SK-N-SH treated with all-trans-retinoic acid at 6 μM for 48 hours (cell line): ENCODE measurements at regions not wholly inside any gene's neighbourhood (a gene's known extent, or its start where the extent isn't known, plus 50 kb on each side); places are given as distances from the start of the nearest gene placed in this dataset.

Experiments used
- ATAC-seq: fragments of 200-7000 bp; cut with Tn5 transposase; 3 replicates; pipeline ENCODE4 v1.9.1; 2020; ENCODE audit warnings: mild to moderate bottlenecking, moderate library complexity
- ARNTL ChIP-seq: fragments of 450-650 bp; formaldehyde crosslinking; IDR thresholded peaks from 2 replicates; pipeline ENCODE4 v1.5.0; 2020; ENCODE audit warnings: low read depth, mild to moderate bottlenecking, moderate library complexity, borderline replicate concordance
- BACH2 ChIP-seq: fragments of 250-450 bp; sonication (Bioruptor Pico); IDR thresholded peaks from 2 replicates; pipeline ENCODE4 v1.9.0; 2021; ENCODE audit warnings: mild to moderate bottlenecking, borderline replicate concordance
- ESRRG ChIP-seq: fragments of 250-450 bp; sonication (Bioruptor Pico); IDR thresholded peaks from 2 replicates; pipeline ENCODE4 v1.6.1; 2021; ENCODE audit warnings: mild to moderate bottlenecking
- GLIS3 ChIP-seq: fragments of 250-450 bp; sonication (Bioruptor Pico); IDR thresholded peaks from 2 replicates; pipeline ENCODE4 v1.5.0; 2020; ENCODE audit warnings: mild to moderate bottlenecking, moderate library complexity
- ISL1 ChIP-seq: fragments of 250-450 bp; sonication (Bioruptor Pico); IDR thresholded peaks from 2 replicates; pipeline ENCODE4 v2.1.2; 2022; ENCODE audit warnings: mild to moderate bottlenecking, moderate library complexity
- OSR1 ChIP-seq: fragments of 250-450 bp; sonication (Bioruptor Pico); IDR thresholded peaks from 2 replicates; pipeline ENCODE4 v1.8.0; 2022; ENCODE audit warnings: moderate library complexity, mild to moderate bottlenecking, inconsistent platforms
- PATZ1 ChIP-seq: fragments of 250-450 bp; sonication (Bioruptor Pico); IDR thresholded peaks from 2 replicates; pipeline ENCODE4 v1.8.0; 2020; ENCODE audit warnings: mild to moderate bottlenecking, moderate library complexity, borderline replicate concordance
- PPARA ChIP-seq: fragments of 250-450 bp; sonication (Bioruptor Pico); IDR thresholded peaks from 2 replicates; pipeline ENCODE4 v1.5.0; 2020; ENCODE audit warnings: mild to moderate bottlenecking, borderline replicate concordance
- RARB ChIP-seq: fragments of 250-450 bp; sonication (Bioruptor Pico); IDR thresholded peaks from 2 replicates; pipeline ENCODE4 v1.8.0; 2021; ENCODE audit warnings: mild to moderate bottlenecking, moderate library complexity
- SNAI2 ChIP-seq: fragments of 250-450 bp; sonication (Bioruptor Pico); IDR thresholded peaks from 2 replicates; pipeline ENCODE4 v1.5.0; 2020; ENCODE audit warnings: mild to moderate bottlenecking, moderate library complexity
- TCF4 ChIP-seq: fragments of 250-450 bp; sonication (Bioruptor Pico); IDR thresholded peaks from 2 replicates; pipeline ENCODE4 v1.8.0; 2021; ENCODE audit warnings: mild to moderate bottlenecking, moderate library complexity, borderline replicate concordance
- TOX ChIP-seq: fragments of 250-450 bp; sonication (Bioruptor Pico); IDR thresholded peaks from 2 replicates; pipeline ENCODE4 v1.8.0; 2021; ENCODE audit warnings: mild to moderate bottlenecking, moderate library complexity, borderline replicate concordance
- ZC3H10 ChIP-seq: fragments of 250-450 bp; sonication (Bioruptor Pico); IDR thresholded peaks from 2 replicates; pipeline ENCODE4 v1.5.1; 2021; ENCODE audit warnings: mild to moderate bottlenecking, moderate library complexity
- ZFP3 ChIP-seq: fragments of 250-450 bp; sonication (Bioruptor Pico); IDR thresholded peaks from 2 replicates; pipeline ENCODE4 v1.5.0; 2020; ENCODE audit warnings: mild to moderate bottlenecking, moderate library complexity
- ZFP30 ChIP-seq: fragments of 450-650 bp; formaldehyde crosslinking; IDR thresholded peaks from 2 replicates; pipeline ENCODE4 v1.5.0; 2022; ENCODE audit warnings: mild to moderate bottlenecking, moderate library complexity
- ZNF70 ChIP-seq: fragments of 450-650 bp; formaldehyde crosslinking; IDR thresholded peaks from 2 replicates; pipeline ENCODE4 v1.5.0; 2020; ENCODE audit warnings: mild to moderate bottlenecking, moderate library complexity
- ZNF8 ChIP-seq: fragments of 450-650 bp; formaldehyde crosslinking; IDR thresholded peaks from 2 replicates; pipeline ENCODE4 v1.5.0; 2020; ENCODE audit warnings: mild to moderate bottlenecking, moderate library complexity
- TF ChIP-seq, protein P1 (sequence below): fragments of 250-450 bp; sonication (Bioruptor Pico); IDR thresholded peaks from 2 replicates; pipeline ENCODE4 v1.5.1; 2020; ENCODE audit warnings: low read depth, mild to moderate bottlenecking, moderate library complexity
- TF ChIP-seq, protein P2 (sequence below): fragments of 250-450 bp; sonication (Bioruptor Pico); IDR thresholded peaks from 2 replicates; pipeline ENCODE4 v1.5.1; 2021; ENCODE audit warnings: mild to moderate bottlenecking, moderate library complexity
- TF ChIP-seq, protein P3 (sequence below): fragments of 250-450 bp; sonication (Bioruptor Pico); IDR thresholded peaks from 2 replicates; pipeline ENCODE4 v1.8.0; 2021; ENCODE audit warnings: low read depth, mild to moderate bottlenecking, moderate library complexity, borderline replicate concordance

- no peak for ATAC-seq
- no peak for TF ChIP-seq ZC3H10 (CRISPR knock-in tag)
- no peak for TF ChIP-seq GLIS3 (CRISPR knock-in tag)
- no peak for TF ChIP-seq PPARA (CRISPR knock-in tag)
- no peak for TF ChIP-seq ISL1 (CRISPR knock-in tag)
- TF ChIP-seq, protein P1, sequence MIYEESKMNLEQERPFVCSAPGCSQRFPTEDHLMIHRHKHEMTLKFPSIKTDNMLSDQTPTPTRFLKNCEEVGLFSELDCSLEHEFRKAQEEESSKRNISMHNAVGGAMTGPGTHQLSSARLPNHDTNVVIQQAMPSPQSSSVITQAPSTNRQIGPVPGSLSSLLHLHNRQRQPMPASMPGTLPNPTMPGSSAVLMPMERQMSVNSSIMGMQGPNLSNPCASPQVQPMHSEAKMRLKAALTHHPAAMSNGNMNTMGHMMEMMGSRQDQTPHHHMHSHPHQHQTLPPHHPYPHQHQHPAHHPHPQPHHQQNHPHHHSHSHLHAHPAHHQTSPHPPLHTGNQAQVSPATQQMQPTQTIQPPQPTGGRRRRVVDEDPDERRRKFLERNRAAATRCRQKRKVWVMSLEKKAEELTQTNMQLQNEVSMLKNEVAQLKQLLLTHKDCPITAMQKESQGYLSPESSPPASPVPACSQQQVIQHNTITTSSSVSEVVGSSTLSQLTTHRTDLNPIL (CRISPR knock-in tag) = no peak
- TF ChIP-seq ZFP3 = no peak
- no peak for TF ChIP-seq TOX
- TF ChIP-seq SNAI2 (CRISPR knock-in tag) = no peak
- TF ChIP-seq, protein P2, sequence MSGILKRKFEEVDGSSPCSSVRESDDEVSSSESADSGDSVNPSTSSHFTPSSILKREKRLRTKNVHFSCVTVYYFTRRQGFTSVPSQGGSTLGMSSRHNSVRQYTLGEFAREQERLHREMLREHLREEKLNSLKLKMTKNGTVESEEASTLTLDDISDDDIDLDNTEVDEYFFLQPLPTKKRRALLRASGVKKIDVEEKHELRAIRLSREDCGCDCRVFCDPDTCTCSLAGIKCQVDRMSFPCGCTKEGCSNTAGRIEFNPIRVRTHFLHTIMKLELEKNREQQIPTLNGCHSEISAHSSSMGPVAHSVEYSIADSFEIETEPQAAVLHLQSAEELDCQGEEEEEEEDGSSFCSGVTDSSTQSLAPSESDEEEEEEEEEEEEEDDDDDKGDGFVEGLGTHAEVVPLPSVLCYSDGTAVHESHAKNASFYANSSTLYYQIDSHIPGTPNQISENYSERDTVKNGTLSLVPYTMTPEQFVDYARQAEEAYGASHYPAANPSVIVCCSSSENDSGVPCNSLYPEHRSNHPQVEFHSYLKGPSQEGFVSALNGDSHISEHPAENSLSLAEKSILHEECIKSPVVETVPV (CRISPR knock-in tag) = no peak
- no peak for TF ChIP-seq ZNF8 (CRISPR knock-in tag)
- TF ChIP-seq OSR1 (CRISPR knock-in tag) = no peak
- TF ChIP-seq BACH2 (CRISPR knock-in tag) = no peak
- TF ChIP-seq ESRRG (CRISPR knock-in tag) = no peak
- no peak for TF ChIP-seq RARB
- no peak for TF ChIP-seq ZFP30 (CRISPR knock-in tag)
- TF ChIP-seq, protein P3, sequence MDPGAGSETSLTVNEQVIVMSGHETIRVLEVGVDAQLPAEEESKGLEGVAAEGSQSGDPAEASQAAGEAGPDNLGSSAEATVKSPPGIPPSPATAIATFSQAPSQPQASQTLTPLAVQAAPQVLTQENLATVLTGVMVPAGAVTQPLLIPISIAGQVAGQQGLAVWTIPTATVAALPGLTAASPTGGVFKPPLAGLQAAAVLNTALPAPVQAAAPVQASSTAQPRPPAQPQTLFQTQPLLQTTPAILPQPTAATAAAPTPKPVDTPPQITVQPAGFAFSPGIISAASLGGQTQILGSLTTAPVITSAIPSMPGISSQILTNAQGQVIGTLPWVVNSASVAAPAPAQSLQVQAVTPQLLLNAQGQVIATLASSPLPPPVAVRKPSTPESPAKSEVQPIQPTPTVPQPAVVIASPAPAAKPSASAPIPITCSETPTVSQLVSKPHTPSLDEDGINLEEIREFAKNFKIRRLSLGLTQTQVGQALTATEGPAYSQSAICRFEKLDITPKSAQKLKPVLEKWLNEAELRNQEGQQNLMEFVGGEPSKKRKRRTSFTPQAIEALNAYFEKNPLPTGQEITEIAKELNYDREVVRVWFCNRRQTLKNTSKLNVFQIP (CRISPR knock-in tag) = no peak
Measured at GRCh38 chr6:166085500-166085899, 82.2 kb downstream of the TBXT start.

DNA sequence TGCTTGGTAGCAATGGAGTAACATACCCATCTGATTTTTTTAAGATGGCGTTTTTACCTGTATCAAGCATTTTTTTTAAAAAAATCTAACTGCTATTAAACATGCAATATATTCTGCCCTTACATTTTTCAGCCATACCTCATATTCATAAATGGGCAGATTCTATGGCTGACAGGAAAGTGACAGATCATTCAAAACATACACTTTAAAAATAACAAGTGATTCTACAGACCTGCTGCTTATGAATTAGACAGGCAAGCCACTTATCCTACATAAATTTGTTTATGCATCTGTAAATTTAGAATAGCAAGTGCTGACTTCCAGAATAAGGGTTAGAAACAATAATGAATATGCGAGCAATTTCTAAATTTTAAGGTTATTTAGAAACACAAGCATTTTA lies 82.7 kb downstream of the TBXT start:
- no peak for TF ChIP-seq OSR1 (CRISPR knock-in tag)
- TF ChIP-seq ISL1 (CRISPR knock-in tag) = no peak
- TF ChIP-seq ARNTL (CRISPR knock-in tag) = no peak
- ATAC-seq = no peak

GRCh38 chr6:166079841-166080240 lies 87.8 kb downstream of the TBXT start:
- no peak for TF ChIP-seq TCF4 (CRISPR knock-in tag)
- TF ChIP-seq PATZ1 (CRISPR knock-in tag) = no peak
- TF ChIP-seq ZNF8 (CRISPR knock-in tag) = no peak
- TF ChIP-seq ZNF70 (CRISPR knock-in tag) = no peak
- TF ChIP-seq OSR1 (CRISPR knock-in tag) = no peak
- no peak for TF ChIP-seq BACH2 (CRISPR knock-in tag)
- TF ChIP-seq, protein P3 (CRISPR knock-in tag) = no peak
- TF ChIP-seq ZFP30 (CRISPR knock-in tag) = no peak
- TF ChIP-seq, protein P2 (CRISPR knock-in tag) = no peak
- TF ChIP-seq ISL1 (CRISPR knock-in tag) = no peak
- TF ChIP-seq, all 23 proteins: peak for 0
- ATAC-seq = no peak
